Osteoblast (primary cell): ENCODE measurements at regions not wholly inside any gene's neighbourhood (a gene's known extent, or its start where the extent isn't known, plus 50 kb on each side); places are given as distances from the start of the nearest gene placed in this dataset.

ENCODE experiments used
- DNase-seq: peaks from one replicate; pipeline ENCODE4 v3.0.0; 2011; ENCODE audit warnings: low spot score, mixed read lengths; ENCODE audit not compliant: insufficient read length; ENCODE audit errors: missing footprints
- H2AFZ ChIP-seq: 2 replicates; pipeline ENCODE4 v1.6.0; 2011; ENCODE audit warnings: mild to moderate bottlenecking, low read length
- H3K27ac ChIP-seq: 2 replicates; pipeline ENCODE4 v1.5.1; 2011; ENCODE audit warnings: mild to moderate bottlenecking, low read depth, low read length, moderate library complexity
- H3K27me3 ChIP-seq: 2 replicates; pipeline ENCODE4 v1.6.0; 2012; ENCODE audit warnings: mild to moderate bottlenecking, control low read depth, inconsistent platforms, low read length, moderate library complexity; ENCODE audit not compliant: insufficient read depth
- H3K36me3 ChIP-seq: 2 replicates; pipeline ENCODE4 v1.5.1; 2011; ENCODE audit warnings: mild to moderate bottlenecking, low read length, control low read depth, moderate library complexity; ENCODE audit not compliant: insufficient read depth
- H3K4me1 ChIP-seq: 2 replicates; pipeline ENCODE4 v1.5.1; 2011; ENCODE audit warnings: mild to moderate bottlenecking, low read length, control low read depth, moderate library complexity; ENCODE audit not compliant: insufficient read depth
- H3K4me2 ChIP-seq: 2 replicates; pipeline ENCODE4 v1.6.0; 2011; ENCODE audit warnings: mild to moderate bottlenecking, low read length; ENCODE audit not compliant: insufficient read depth
- H3K4me3 ChIP-seq: fragments of 200-600 bp; sonication (generic); 3 replicates; pipeline ENCODE4 v1.5.1; 2012; ENCODE audit warnings: mild to moderate bottlenecking, low read length, inconsistent platforms; ENCODE audit not compliant: insufficient read depth
- H3K79me2 ChIP-seq: 2 replicates; pipeline ENCODE4 v1.6.0; 2012; ENCODE audit warnings: mild to moderate bottlenecking, low read length, control low read depth, inconsistent platforms; ENCODE audit not compliant: insufficient read depth
- H3K9me3 ChIP-seq: 2 replicates; pipeline ENCODE4 v1.5.1; 2011; ENCODE audit warnings: low read depth, low read length, control low read depth
- H4K20me1 ChIP-seq: 2 replicates; pipeline ENCODE4 v1.6.0; 2012; ENCODE audit warnings: mild to moderate bottlenecking, low read length, control low read depth; ENCODE audit not compliant: insufficient read depth
- CTCF ChIP-seq: IDR thresholded peaks from 2 replicates; pipeline ENCODE4 v1.5.1; 2011; ENCODE audit warnings: mild to moderate bottlenecking, low read depth, low read length, moderate library complexity; ENCODE audit errors: extremely low read depth

- Histone ChIP-seq H4K20me1 (no peaks in the 10 kb centered on the region), H3K4me2 (no peak overlapping the region), H3K27ac (no peak overlapping the region), H2AFZ (no peak overlapping the region), H3K9me3 (peaks cover 5% of the 10 kb centered on the region), H3K4me1 (no peaks in the 10 kb centered on the region), H3K4me3 (no peak overlapping the region), H3K36me3 (no peaks in the 10 kb centered on the region), H3K27me3 (no peaks in the 10 kb centered on the region), H3K79me2 (no peaks in the 10 kb centered on the region)
- no peak for TF ChIP-seq CTCF
- DNase-seq, result no peak
These were observed 618.8 kb upstream of the GRM7 start for GRCh38 chr3:6242104-6242503.

- Histone ChIP-seq H3K4me3 (no peak overlapping the region), H3K27ac (no peak overlapping the region)
- DNase-seq, result no peak
These were observed 612.4 kb upstream of the GRM7 start for GRCh38 chr3:6248528-6248927.

GRCh38 chr3:6249679-6250078, 611.2 kb upstream of the GRM7 start:
- H3K4me3 ChIP-seq, result no peak overlapping the region
- no peak for TF ChIP-seq CTCF
- no peaks in the 10 kb centered on the region for H3K9me3 ChIP-seq
- no peaks in the 10 kb centered on the region for H3K79me2 ChIP-seq
- no peaks in the 10 kb centered on the region for H4K20me1 ChIP-seq
- no peaks in the 10 kb centered on the region for H3K4me1 ChIP-seq
- no peak for DNase-seq
- H3K27me3 ChIP-seq, result no peaks in the 10 kb centered on the region
- no peak overlapping the region for H3K27ac ChIP-seq
- no peak overlapping the region for H2AFZ ChIP-seq
- H3K36me3 ChIP-seq, result no peaks in the 10 kb centered on the region
- H3K4me2 ChIP-seq, result no peak overlapping the region

More at GRCh38 chr3:6248528-6248927, 612.4 kb upstream of the GRM7 start:
- H3K27me3 ChIP-seq, result no peaks in the 10 kb centered on the region
- H2AFZ ChIP-seq, result no peak overlapping the region
- H4K20me1 ChIP-seq, result no peaks in the 10 kb centered on the region
- no peak for TF ChIP-seq CTCF
- H3K9me3 ChIP-seq, result no peaks in the 10 kb centered on the region
- H3K4me2 ChIP-seq, result no peak overlapping the region
- no peaks in the 10 kb centered on the region for H3K4me1 ChIP-seq
- no peaks in the 10 kb centered on the region for H3K79me2 ChIP-seq
- H3K36me3 ChIP-seq, result no peaks in the 10 kb centered on the region

- no peak overlapping the region for H3K4me2 ChIP-seq
- no peaks in the 10 kb centered on the region for H3K4me1 ChIP-seq
- TF ChIP-seq CTCF, result no peak
- H3K79me2 ChIP-seq, result no peaks in the 10 kb centered on the region
- DNase-seq, result no peak
- H3K27me3 ChIP-seq, result no peaks in the 10 kb centered on the region
- no peaks in the 10 kb centered on the region for H3K36me3 ChIP-seq
- no peaks in the 10 kb centered on the region for H3K9me3 ChIP-seq
- H3K27ac ChIP-seq, result no peak overlapping the region
- no peaks in the 10 kb centered on the region for H4K20me1 ChIP-seq
- no peak overlapping the region for H3K4me3 ChIP-seq
- no peak overlapping the region for H2AFZ ChIP-seq
These were observed 610.7 kb upstream of the GRM7 start for GRCh38 chr3:6250167-6250566.
